Body of pancreas (tissue), 4 donors: ENCODE measurements at regions not wholly inside any gene's neighbourhood (a gene's known extent, or its start where the extent isn't known, plus 50 kb on each side); places are given as distances from the start of the nearest gene placed in this dataset.

Experiments
- POLR2A ChIP-seq, 3 donors: fragments of 450-650 bp; IDR thresholded peaks; one replicate each; pipeline ENCODE4 v1.6.1; 2016; ENCODE audit warnings: antibody characterized with exemption in 3 of 3, mild to moderate bottlenecking in 2 of 3
- TF ChIP-seq, protein P1 (sequence below), 7 experiments: fragments of 450-650 bp in 4 of 7; fragments of 200-600 bp in 3 of 7; sonication (generic) in 3 of 7; IDR thresholded peaks; one replicate each; pipeline ENCODE4 v1.5.1; 2016 to 2019; ENCODE audit warnings: antibody characterized with exemption in 7 of 7

DNA sequence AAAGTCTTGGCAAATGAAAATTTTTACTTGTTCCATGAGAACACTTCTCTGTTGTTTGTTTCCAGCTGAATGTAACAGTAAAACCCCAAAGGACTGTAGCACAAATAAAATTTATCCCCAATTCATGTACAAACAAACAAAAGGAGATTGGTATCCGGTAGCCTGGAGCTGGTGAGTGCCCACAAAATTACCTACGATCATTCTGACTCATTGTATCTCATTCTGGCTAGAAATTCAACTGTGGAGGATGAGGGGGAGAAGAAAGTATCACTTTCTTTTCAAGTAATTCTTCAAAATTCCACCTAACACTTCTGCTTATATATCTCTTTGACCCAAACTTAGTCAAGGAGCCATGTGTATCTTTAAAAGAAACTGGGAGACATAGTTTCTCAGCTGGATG is 268.5 kb downstream of the ALG10B start:
- TF ChIP-seq POLR2A (IDR thresholded peaks at IDR 0.05), result no peak
- TF ChIP-seq, protein P1, sequence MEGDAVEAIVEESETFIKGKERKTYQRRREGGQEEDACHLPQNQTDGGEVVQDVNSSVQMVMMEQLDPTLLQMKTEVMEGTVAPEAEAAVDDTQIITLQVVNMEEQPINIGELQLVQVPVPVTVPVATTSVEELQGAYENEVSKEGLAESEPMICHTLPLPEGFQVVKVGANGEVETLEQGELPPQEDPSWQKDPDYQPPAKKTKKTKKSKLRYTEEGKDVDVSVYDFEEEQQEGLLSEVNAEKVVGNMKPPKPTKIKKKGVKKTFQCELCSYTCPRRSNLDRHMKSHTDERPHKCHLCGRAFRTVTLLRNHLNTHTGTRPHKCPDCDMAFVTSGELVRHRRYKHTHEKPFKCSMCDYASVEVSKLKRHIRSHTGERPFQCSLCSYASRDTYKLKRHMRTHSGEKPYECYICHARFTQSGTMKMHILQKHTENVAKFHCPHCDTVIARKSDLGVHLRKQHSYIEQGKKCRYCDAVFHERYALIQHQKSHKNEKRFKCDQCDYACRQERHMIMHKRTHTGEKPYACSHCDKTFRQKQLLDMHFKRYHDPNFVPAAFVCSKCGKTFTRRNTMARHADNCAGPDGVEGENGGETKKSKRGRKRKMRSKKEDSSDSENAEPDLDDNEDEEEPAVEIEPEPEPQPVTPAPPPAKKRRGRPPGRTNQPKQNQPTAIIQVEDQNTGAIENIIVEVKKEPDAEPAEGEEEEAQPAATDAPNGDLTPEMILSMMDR (IDR thresholded peaks at IDR 0.05), result no peak
